GM19193 (cell line): ENCODE measurements at regions not wholly inside any gene's neighbourhood (a gene's known extent, or its start where the extent isn't known, plus 50 kb on each side); places are given as distances from the start of the nearest gene placed in this dataset.

Source experiments
- POLR2A ChIP-seq: IDR thresholded peaks from 4 replicates; pipeline ENCODE4 v1.6.1; 2011; ENCODE audit not compliant: insufficient read depth, insufficient read length; ENCODE audit errors: extremely low read depth

DNA sequence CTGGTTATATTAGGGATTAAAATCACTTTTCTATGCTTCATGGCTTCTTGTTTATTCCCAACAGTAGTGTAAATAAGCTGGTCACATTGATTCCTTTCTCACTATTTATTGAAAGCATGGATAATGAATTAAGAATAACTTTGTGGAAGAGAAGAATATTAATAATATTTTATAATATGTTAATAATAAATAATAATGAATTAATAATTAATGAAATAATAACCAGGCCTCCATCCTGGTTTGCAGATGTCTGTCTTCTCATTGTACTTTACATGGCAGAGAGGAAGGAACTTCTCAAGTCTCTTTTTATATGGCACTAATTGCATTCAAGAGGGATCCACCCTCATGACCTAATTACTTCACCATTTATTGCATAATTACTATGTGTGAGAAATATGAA lies 473.5 kb downstream of the PTPRC start:
- TF ChIP-seq POLR2A = no peak

DNA sequence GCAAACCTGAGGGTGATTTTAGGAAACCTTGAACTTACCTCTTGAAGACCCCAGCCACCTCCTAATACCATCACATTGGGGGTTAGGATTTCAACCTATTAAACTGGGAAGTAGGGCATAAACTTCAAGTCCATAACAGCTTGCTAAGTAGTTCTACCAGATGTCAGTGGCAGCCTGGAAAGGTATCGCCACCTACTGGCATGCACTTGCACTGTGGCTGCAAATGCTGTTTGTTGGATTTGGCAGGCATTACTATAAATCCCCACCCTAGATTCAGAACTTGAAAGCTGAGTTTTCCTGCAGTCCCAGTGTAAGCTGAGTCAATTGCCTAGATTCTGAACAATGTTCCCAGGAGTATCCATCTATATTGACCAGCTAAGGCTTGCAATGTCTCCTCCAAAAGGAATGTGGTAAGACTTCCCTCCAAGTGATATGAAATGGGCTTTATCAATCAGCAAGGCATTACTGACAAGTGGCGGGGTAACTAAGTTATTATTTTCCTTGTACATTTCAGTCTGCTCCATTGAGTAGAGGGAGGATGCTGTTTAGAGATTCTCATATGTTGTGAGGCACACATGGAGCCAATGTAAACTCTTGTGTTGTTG lies 474.5 kb downstream of the PTPRC start:
- no peak for TF ChIP-seq POLR2A

DNA sequence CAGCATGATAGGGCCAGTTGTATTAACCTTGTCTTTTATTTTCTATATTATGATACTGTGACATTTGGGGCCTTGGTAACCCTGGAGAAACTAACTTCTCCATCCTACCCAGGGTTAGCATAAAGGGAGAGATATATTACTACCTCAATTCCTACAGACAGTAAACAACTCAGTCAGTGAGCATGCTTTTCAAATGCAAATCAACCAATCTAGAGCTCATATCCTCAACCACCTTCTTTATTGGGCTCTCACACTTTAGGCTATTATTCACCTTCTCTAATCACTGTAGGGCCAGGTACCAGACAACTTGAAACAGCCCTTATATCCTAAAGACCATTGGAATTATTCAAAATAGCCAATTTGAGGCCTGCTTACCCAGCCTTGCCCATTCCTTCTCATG lies 477.6 kb downstream of the PTPRC start:
- TF ChIP-seq POLR2A = no peak

DNA sequence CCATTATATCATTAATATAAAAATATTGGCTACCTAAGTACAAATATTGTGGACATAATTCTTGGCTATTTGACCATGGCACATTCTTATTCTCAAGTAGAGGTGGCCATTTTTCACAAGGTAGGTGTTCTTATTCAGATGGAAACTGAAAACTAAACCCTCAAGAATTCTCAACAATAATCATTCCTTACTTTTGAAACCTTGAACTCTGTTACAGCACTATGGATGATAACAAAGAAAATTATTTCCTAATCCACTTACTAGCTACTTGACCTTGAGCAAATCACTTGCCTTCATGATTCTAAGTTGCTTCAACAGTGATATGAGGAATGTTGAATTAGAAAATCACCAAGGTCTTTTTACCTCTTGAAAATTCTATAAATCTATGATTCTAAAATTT lies 482.2 kb downstream of the PTPRC start:
- no peak for TF ChIP-seq POLR2A

DNA sequence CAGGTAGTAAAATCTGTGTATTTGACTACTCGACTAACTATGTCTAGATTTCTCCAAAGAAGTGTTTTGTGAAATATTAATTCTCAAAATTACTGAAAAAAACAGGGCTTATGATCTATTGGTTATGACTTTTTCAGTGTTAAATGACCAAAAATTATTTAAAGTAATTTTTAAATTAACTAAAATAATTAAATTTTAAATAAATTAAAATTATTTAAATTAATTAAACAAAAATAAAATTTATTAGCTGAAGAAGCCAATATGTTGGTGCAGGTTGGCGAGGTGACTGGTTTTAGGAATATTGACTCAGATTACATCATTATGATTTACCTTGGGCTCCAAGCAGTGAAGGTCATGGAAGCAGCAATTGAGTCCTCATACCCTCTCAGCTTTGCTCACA lies 483.2 kb downstream of the PTPRC start:
- TF ChIP-seq POLR2A = no peak

DNA sequence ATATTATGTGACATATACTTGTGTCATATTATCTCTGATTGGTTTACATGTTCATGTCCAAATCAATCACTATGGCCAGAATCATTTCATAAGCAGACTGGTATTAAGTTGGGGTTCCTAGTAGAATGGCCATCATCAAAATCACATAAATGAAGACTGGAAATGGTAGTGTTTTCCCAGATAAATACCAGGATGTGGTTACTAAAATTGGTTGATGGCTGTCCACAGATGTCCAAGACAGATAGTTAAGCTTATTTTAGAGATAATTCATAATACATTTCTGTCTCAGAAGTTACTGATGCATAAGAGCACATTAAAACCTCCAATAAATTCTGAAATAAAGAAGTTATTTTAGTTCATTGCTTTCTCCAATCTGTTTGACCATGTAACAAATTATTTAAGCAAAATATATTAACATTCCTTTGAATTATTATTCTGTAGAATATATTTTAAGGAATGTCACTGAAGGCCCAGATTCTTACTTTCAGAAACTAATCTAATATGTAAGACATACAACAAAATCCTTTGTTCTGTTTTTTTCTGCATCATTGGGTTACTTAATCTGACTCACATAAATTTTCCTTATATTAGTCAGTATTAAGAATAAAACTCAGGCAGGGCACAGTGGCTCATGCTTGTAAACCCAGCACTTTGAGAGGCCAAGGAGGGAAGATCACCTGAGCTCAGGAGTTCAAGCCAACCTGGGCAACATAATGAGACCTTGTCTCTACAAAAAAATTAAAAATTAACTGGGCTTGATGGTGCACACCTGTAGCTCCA lies 483.9 kb downstream of the PTPRC start:
- TF ChIP-seq POLR2A = no peak

DNA sequence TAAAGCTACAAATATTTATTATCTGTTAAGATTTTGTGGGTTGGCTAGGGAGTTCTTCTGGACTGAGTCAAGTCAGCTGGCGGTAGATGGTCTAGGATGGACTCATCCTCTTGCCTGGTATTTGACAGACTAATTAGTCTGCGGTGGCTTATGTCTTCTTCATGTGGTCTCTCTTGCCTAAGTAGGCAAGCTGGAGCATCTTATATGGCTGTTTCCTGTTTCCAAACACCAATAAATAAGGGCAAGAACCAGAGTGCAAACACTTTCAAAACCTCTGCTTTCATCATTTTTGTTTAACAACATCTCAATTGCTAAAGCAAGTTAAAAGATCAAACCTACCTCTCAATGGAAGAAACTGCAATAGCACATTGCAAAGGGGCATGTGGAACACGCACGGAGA lies 484.8 kb downstream of the PTPRC start:
- TF ChIP-seq POLR2A = no peak

DNA sequence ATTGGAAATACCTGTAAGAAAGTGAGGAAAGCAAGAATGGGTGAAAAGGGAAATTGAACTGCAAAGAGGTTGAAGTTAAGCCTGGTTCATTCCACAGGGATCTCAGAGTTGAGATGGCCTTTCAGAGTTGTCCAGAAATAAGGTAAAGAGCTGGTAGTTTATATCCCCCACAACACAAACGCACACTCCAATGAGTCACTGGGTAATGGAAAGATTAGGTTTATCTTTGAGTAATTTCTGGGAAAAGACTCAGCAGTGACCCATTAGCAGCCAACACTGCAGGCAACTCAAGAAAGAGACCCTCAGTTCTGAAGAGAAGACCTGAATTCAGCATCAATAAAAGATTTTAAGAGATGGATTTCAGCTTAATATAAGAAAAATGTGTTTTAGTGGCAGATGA lies 485.5 kb downstream of the PTPRC start:
- TF ChIP-seq POLR2A = no peak

DNA sequence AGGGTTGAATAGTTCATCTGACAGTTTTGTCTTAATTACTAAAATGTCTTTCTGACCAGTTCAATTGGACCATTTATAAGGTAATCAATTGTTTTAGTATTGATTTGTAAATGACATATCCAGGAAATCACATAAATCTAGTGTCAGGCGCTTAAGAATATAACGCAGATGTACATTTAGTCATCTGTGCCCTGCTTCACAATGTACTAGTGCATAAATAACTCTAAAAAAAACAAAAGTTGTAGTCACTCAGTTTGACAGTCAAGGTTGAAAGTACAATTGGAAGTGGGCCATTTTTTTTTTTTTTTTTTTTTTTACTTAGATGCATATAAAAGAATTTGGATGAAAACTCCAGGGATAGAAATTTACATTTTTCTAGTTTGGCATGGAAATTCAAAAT lies 490.4 kb downstream of the PTPRC start:
- no peak for TF ChIP-seq POLR2A

DNA sequence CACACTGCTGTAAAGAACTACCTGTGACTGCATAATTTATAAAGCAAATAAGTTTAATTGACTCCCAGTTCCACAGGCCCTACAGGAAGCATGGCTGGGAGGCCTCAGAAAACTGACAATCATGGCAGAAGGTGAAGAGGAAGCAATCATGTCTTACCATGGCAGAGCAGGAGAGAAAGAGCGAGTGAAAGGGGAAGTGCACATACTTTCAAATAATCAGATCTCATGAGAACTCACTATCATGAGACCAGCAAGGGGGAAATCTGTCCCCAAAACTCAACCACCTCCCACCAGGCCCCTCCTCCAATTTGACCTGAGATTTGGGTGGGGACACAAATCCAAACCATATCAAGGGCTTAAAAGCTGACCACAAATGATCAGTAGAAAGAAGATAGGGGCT lies 493.2 kb downstream of the PTPRC start:
- no peak for TF ChIP-seq POLR2A

DNA sequence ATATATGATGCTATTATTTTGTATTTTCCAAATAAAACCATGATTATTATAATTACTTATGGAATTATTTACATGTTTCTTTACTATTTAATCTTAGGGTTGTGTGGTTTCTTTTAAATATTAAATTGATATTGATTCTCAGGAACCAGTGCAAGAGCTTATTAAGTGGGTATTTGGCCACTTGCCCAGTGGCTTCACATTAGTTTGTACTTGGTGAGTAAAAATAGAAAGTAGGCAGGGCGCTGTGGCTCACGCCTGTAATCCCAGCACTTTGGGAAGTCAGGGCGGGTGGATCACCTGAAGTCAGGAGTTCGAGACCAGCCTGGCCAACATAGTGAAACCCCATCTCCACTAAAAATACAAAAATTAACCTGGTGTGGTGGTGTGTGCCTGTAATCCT lies 497.1 kb downstream of the PTPRC start:
- no peak for TF ChIP-seq POLR2A

DNA sequence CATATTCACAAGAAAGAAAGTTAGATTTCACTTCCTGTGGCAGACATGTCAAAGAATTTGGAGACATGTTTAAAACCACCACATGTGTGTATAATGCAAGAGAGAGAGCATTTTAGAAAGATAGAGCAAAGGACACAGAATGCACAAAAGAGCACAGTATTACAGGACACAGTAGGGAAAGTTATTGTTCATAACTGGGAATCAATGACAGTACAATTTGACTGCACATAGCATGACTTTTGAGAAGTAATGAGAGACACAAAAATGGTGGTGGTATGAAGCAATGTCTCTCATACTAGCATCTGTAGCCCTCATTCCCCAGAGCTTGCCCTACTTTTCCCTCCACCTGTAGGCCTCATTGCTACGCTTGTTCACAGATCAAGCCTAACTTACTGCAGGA lies 499.2 kb downstream of the PTPRC start:
- TF ChIP-seq POLR2A = no peak

DNA sequence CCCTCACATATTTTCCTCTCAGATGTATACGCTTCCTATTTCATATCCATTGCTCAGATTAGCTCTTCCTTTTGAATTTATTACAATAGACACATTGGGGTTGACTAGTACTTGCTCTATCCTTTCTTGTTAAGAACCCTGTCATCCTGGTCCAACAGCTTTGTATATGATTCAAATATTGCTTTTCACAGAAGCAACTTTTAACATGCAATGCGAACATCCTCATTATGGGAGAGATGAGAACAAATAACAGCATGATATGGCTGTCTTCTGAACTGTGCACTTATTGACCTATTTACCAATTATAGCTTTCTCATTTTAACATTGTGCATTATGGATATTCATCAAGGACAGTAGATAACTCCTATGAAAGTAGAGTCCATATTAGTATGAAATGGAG lies 510.8 kb downstream of the PTPRC start:
- no peak for TF ChIP-seq POLR2A

DNA sequence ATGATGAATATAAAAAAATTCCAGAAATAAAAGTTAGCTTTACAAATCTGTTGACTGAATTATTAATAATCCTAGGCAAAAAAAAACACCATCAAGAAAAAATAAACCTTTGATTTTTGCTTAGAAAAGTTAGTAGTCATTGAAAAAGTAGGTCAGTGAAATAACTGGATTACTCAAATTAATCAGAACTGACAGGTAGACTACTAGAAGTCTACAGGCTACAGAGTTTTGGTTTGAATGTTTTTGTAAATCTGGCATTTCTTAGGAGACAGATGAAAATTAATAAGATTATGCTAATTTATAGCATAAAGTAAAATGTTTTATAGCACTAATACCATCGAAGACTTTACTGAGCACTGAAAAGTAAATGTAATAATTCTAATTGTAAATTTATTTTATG lies 511.9 kb downstream of the PTPRC start:
- TF ChIP-seq POLR2A = no peak

DNA sequence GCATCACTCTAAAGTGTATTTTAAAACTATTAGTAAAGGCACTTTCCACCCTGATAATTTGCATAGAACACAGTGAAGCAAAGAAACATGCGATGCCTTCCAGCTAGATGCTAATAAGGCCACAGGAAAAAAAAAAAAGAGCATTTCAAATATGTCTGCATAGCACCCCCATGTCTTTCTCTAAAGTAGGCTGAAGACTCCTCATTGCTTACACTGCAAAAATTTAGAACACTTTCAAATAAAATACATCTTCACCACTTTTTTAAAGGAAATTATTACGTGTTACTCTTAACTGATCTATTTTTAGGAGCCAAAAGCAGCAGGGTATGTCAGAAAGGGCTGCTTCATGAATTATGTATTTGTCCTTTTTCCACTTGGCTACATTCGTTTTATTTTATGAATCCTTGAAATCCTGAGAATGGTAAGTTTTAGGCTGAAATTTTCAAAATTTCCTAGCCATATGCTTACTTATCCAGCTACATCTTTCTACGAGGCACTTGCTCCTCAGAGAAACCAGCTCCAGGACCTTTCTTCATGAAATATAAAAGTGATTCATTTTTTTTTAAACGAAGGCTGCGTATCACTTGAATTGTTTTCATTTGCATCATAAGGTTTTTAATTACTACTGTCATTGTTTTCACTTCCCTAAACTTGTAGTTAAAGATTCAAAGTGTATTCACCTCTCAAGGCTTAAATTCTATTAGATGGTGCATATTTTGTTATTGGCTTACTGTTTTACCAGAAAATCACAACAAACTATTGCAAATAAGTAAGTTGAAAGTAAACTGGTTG lies 513.0 kb downstream of the PTPRC start:
- TF ChIP-seq POLR2A = no peak

DNA sequence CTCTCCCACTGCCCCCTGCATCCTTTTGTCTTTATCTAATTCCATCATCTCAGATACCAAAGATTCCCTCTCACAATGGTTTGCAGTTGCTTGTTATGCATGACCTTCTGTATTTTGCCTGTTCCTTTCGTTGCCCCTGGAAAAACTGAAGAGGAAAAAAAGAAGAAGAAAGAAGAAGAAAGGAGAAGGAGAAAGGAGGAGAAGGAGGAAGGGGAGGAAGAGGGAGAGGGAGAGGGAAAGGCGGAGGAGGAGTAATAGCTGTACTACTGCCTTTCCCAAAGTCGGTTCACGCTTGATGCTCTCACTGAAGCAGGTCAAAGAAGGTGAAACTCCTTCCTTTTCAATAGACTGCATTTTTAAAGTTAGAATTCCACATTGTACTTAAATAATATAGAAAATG lies 513.8 kb downstream of the PTPRC start:
- TF ChIP-seq POLR2A = no peak
